HG03103 (cell line): ENCODE measurements at regions not wholly inside any gene's neighbourhood (a gene's known extent, or its start where the extent isn't known, plus 50 kb on each side); places are given as distances from the start of the nearest gene placed in this dataset.

Source experiments
- ATAC-seq: cut with Tn5 transposase; IDR thresholded peaks from one replicate; pipeline ENCODE4 v1.9.1; 2021; ENCODE audit warnings: low read depth; ENCODE audit not compliant: unreplicated experiment

DNA sequence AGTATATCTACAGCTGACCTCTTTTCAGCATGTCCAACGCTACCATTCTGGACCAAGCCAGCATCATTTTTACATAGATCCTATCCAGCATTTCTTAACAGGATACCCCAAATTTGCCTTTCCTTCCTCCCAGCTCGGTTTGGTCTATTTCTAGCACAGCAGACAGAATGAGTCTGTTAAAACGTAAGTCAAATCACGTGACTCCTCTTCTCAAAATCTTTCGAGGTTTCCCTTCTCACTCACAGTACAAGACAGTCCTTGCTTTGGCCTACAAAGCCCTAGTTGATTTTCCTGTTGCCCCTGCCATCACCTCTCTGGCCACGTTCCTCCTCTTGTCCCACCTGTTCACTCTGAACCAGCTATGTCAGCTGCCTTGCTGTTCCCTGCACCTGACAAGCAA is 711.7 kb downstream of the SORCS3 start:
- no peak for ATAC-seq

GRCh38 chr10:105352281-105352680 is 711.2 kb downstream of the SORCS3 start:
- ATAC-seq: no peak

- ATAC-seq: no peak
Measured at GRCh38 chr10:105351187-105351586, 710.1 kb downstream of the SORCS3 start.

DNA sequence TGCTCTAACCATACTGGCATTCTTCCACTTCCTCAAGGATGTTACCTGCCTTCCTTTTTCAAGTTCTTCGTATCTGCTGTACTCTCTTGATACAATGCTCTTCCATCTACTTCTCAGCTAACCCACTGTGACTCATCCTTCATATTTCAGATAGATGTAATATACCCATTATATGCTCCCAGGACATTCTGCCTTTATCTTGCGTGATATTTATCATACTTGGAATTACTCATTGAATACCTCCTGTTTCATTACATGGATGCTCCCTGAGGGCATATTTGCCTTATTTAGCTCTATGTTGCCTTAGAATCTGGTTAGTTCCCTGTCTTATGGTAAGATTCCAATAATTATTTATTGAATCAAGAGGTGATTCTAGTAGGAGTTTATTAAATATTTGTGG is 706.4 kb downstream of the SORCS3 start:
- ATAC-seq: no peak

- no peak for ATAC-seq
Measured at GRCh38 chr10:105342606-105343005, 701.5 kb downstream of the SORCS3 start.

GRCh38 chr10:105339669-105340068 is 698.6 kb downstream of the SORCS3 start:
- ATAC-seq: no peak

DNA sequence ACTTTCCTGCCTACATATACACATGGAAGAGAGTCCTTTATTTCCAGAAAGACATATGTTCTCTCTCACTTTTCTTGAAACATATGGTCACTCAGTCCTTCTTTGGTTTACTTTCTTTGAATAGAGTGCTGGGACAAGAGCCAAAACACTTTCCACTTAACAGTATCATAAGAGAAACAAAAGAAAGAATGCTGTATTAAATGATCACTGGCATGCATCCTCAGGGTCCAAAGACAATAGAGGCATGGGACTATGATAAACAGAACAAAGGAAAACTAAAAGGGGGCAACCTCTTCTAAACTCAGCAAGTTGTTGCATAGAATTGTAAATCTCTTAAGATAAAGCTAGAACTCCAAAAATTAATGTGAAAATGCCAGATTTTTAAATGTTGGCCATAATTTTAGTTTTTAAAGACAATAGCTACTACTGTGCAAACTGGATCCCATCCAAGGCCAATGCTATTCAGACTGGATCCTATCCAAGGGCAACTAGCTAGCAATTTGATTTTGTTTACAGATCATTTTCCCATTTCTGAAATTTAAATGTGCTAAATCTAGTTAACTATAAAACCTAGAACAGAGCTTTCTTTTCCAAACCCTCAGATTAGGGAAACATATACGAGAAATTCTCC is 687.5 kb downstream of the SORCS3 start:
- ATAC-seq: no peak
